C4-2B (cell line): ENCODE measurements at regions not wholly inside any gene's neighbourhood (a gene's known extent, or its start where the extent isn't known, plus 50 kb on each side); places are given as distances from the start of the nearest gene placed in this dataset.

Source experiments
- H3K27ac ChIP-seq: fragments of 450-650 bp; 2 replicates; pipeline ENCODE4 v1.5.1; 2017
- ZFX ChIP-seq: fragments of 450-650 bp; IDR thresholded peaks from 2 replicates; pipeline ENCODE4 v1.6.1; 2017
- TF ChIP-seq, protein P1 (sequence below): fragments of 450-650 bp; conservative IDR thresholded peaks from 2 replicates; pipeline ENCODE4 v1.5.1; 2017; ENCODE audit warnings: mild to moderate bottlenecking

- H3K27ac ChIP-seq, result no peak overlapping the region
- TF ChIP-seq, protein P1, sequence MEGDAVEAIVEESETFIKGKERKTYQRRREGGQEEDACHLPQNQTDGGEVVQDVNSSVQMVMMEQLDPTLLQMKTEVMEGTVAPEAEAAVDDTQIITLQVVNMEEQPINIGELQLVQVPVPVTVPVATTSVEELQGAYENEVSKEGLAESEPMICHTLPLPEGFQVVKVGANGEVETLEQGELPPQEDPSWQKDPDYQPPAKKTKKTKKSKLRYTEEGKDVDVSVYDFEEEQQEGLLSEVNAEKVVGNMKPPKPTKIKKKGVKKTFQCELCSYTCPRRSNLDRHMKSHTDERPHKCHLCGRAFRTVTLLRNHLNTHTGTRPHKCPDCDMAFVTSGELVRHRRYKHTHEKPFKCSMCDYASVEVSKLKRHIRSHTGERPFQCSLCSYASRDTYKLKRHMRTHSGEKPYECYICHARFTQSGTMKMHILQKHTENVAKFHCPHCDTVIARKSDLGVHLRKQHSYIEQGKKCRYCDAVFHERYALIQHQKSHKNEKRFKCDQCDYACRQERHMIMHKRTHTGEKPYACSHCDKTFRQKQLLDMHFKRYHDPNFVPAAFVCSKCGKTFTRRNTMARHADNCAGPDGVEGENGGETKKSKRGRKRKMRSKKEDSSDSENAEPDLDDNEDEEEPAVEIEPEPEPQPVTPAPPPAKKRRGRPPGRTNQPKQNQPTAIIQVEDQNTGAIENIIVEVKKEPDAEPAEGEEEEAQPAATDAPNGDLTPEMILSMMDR, result no peak
- TF ChIP-seq ZFX, result no peak
Measured at GRCh38 chr10:20627087-20627486, 270.0 kb downstream of the NEBL start.

GRCh38 chr10:20625868-20626267 is 271.2 kb downstream of the NEBL start:
- H3K27ac ChIP-seq, result no peak overlapping the region
- TF ChIP-seq, protein P1, result no peak
- no peak for TF ChIP-seq ZFX

GRCh38 chr10:20624642-20625041 is 272.5 kb downstream of the NEBL start:
- no peak for TF ChIP-seq ZFX
- TF ChIP-seq, protein P1, result no peak
- H3K27ac ChIP-seq, result no peak overlapping the region

GRCh38 chr10:20623546-20623945 is 273.6 kb downstream of the NEBL start:
- H3K27ac ChIP-seq, result peak overlapping the region; percentile 47; the same call in 1 of the 2 replicates
- TF ChIP-seq, protein P1, result no peak
- no peak for TF ChIP-seq ZFX

GRCh38 chr10:20622531-20623211 is 274.4 kb downstream of the NEBL start:
- no peak overlapping the region for H3K27ac ChIP-seq
- no peak for TF ChIP-seq ZFX
- TF ChIP-seq, protein P1, result no peak

- TF ChIP-seq, protein P1, result no peak
- TF ChIP-seq ZFX, result no peak
- no peak overlapping the region for H3K27ac ChIP-seq
Measured at GRCh38 chr10:20620981-20621380, 276.1 kb downstream of the NEBL start.

DNA sequence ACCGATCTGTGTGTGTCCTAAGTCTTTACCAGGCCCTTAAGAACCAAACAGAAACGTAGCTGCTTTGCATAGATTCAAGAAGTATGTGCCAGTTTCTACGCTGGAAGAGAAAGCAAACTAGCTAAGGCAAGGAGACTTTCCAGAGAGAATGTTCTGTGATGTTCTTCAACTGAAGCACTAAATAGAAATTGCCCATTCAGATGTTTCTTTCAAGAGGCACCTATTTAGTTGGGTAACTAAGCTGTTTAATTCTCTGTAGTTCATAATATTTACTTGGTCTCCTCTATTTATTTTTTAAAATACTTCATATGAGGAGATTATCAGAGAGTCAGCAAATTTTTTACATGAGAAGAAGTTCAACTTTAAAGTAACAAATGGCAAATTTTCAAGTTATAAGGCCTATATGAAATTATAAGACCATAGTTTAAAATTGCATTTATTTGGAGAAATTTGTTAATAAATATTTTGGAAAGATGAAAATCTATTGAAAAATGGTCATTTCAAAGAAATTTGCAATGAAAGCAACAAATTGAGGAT is 279.0 kb downstream of the NEBL start:
- no peak for TF ChIP-seq ZFX
- TF ChIP-seq, protein P1, result no peak
- H3K27ac ChIP-seq, result no peak overlapping the region
